GM21526 (cell line): ENCODE measurements at regions not wholly inside any gene's neighbourhood (a gene's known extent, or its start where the extent isn't known, plus 50 kb on each side); places are given as distances from the start of the nearest gene placed in this dataset.
"Not testable (repeated sequence)": the region's sequence is repeated elsewhere in the genome, so short reads cannot be mapped to it uniquely, and the experiment has no call there.

ENCODE experiments used
- ATAC-seq: cut with Tn5 transposase; IDR thresholded peaks from one replicate; pipeline ENCODE4 v1.9.1; 2021; ENCODE audit warnings: moderate library complexity; ENCODE audit not compliant: unreplicated experiment, low FRiP score

- no peak for ATAC-seq
Observed at GRCh38 chr20:48047447-48047846, 262.2 kb upstream of the SULF2 start.

GRCh38 chr20:48042628-48043027 is 257.3 kb upstream of the SULF2 start:
- no peak for ATAC-seq

GRCh38 chr20:48041078-48041780 is 255.9 kb upstream of the SULF2 start:
- ATAC-seq, result no peak

- ATAC-seq, result no peak
Observed at GRCh38 chr20:48040491-48040890, 255.2 kb upstream of the SULF2 start.

- ATAC-seq, result no peak
Observed at GRCh38 chr20:48040051-48040450, 254.8 kb upstream of the SULF2 start.

GRCh38 chr20:48039514-48039913 is 254.2 kb upstream of the SULF2 start:
- no peak for ATAC-seq

- ATAC-seq, result no peak
Observed at GRCh38 chr20:48038713-48039112, 253.4 kb upstream of the SULF2 start.

- ATAC-seq, result not testable (repeated sequence)
Observed at GRCh38 chr20:48037798-48038197, 252.5 kb upstream of the SULF2 start.

- no peak for ATAC-seq
Observed at GRCh38 chr20:48035961-48036731, 250.9 kb upstream of the SULF2 start.

- ATAC-seq, result no peak
Observed at GRCh38 chr20:48034751-48035150, 249.5 kb upstream of the SULF2 start.

- ATAC-seq, result not testable (repeated sequence)
Observed at GRCh38 chr20:48033005-48033404, 247.7 kb upstream of the SULF2 start.

- ATAC-seq, result no peak
Observed at GRCh38 chr20:48031122-48031521, 245.8 kb upstream of the SULF2 start.

GRCh38 chr20:48026981-48027592 is 241.8 kb upstream of the SULF2 start:
- no peak for ATAC-seq

- ATAC-seq, result no peak
Observed at GRCh38 chr20:48025661-48026060, 240.4 kb upstream of the SULF2 start.

- ATAC-seq, result no peak
Observed at GRCh38 chr20:48025051-48025515, 239.8 kb upstream of the SULF2 start.

- no peak for ATAC-seq
Observed at GRCh38 chr20:48024539-48024938, 239.3 kb upstream of the SULF2 start.

- ATAC-seq, result not testable (repeated sequence)
Observed at GRCh38 chr20:48020696-48021095, 235.4 kb upstream of the SULF2 start.

- no peak for ATAC-seq
Observed at GRCh38 chr20:48019940-48020339, 234.7 kb upstream of the SULF2 start.

GRCh38 chr20:48019496-48019895 is 234.2 kb upstream of the SULF2 start:
- ATAC-seq, result no peak

- ATAC-seq, result not testable (repeated sequence)
Observed at GRCh38 chr20:48018851-48019250, 233.6 kb upstream of the SULF2 start.

GRCh38 chr20:48017992-48018391 is 232.7 kb upstream of the SULF2 start:
- ATAC-seq, result no peak
